ENCODE measurements at regions not wholly inside any gene's neighbourhood (a gene's known extent, or its start where the extent isn't known, plus 50 kb on each side); places are given as distances from the start of the nearest gene placed in this dataset.

- intact Hi-C loops (cut with DNase I) = no loop called here
- TF ChIP-seq CTCF (IDR thresholded peaks at IDR 0.05) = no peak
- no peak for TF ChIP-seq POLR2A (IDR thresholded peaks at IDR 0.05)
- Histone ChIP-seq H3K36me3 (no peaks in the 10 kb centered on the region), H3K9me3 (no peaks in the 10 kb centered on the region), H3K27me3 (no peaks in the 10 kb centered on the region), H3K4me3 (replicated peaks in 1 of 3) (no peak overlapping the region), H3K4me1 (peaks cover 13 to 15% of the 10 kb centered on the region in 2 donors), H3K27ac (no peak overlapping the region)
- WGBS, 2 donors = 56 to 62% methylated on average over 6 of the region's 6 CpGs
- DNase-seq = peak in 1 of 2 donors; percentile 1
Measured at GRCh38 chr10:44674536-44675386, 236.4 kb upstream of the TMEM72 start.

- no peak overlapping the region for H3K4me3 ChIP-seq (replicated peaks in 1 of 3)
- no peaks in the 10 kb centered on the region for H3K9me3 ChIP-seq
- no peaks in the 10 kb centered on the region for H3K27me3 ChIP-seq
- no peak for DNase-seq
- 87 to 92% methylated on average over 2 of the region's 2 CpGs for WGBS, 2 donors
- H3K27ac ChIP-seq = no peak overlapping the region
- TF ChIP-seq CTCF (IDR thresholded peaks at IDR 0.05) = no peak
- TF ChIP-seq POLR2A (IDR thresholded peaks at IDR 0.05) = no peak
- intact Hi-C loops (cut with DNase I) = no loop called here
- peaks cover 13 to 15% of the 10 kb centered on the region in 2 donors for H3K4me1 ChIP-seq
- H3K36me3 ChIP-seq = no peaks in the 10 kb centered on the region
Measured at GRCh38 chr10:44675387-44675874, 235.7 kb upstream of the TMEM72 start.

- no peak for TF ChIP-seq POLR2A (IDR thresholded peaks at IDR 0.05)
- Histone ChIP-seq H3K27ac (no peak overlapping the region), H3K9me3 (no peaks in the 10 kb centered on the region), H3K27me3 (no peaks in the 10 kb centered on the region), H3K4me3 (replicated peaks in 1 of 3) (no peak overlapping the region), H3K4me1 (no peaks in the 10 kb centered on the region), H3K36me3 (no peaks in the 10 kb centered on the region)
- intact Hi-C loops (cut with DNase I) = no loop called here
- no peak for DNase-seq
- 92 to 95% methylated on average over 6 of the region's 6 CpGs for WGBS, 2 donors
Measured at GRCh38 chr10:44680764-44681163, 230.4 kb upstream of the TMEM72 start.

- Histone ChIP-seq H3K36me3 (no peaks in the 10 kb centered on the region), H3K4me3 (replicated peaks in 1 of 3) (no peak overlapping the region), H3K9me3 (no peaks in the 10 kb centered on the region), H3K4me1 (no peaks in the 10 kb centered on the region), H3K27me3 (no peaks in the 10 kb centered on the region), H3K27ac (no peak overlapping the region)
- TF ChIP-seq POLR2A (IDR thresholded peaks at IDR 0.05) = no peak
- intact Hi-C loops (cut with DNase I) = no loop called here
- DNase-seq = no peak
- 79 to 88% methylated on average over 7 of the region's 7 CpGs for WGBS, 2 donors
Measured at GRCh38 chr10:44682507-44682906, 228.6 kb upstream of the TMEM72 start.

- TF ChIP-seq POLR2A (IDR thresholded peaks at IDR 0.05) (no peak), CTCF (IDR thresholded peaks at IDR 0.05) (no peak)
- Histone ChIP-seq H3K9me3 (no peaks in the 10 kb centered on the region), H3K4me3 (replicated peaks in 1 of 3) (no peak overlapping the region), H3K27ac (no peak overlapping the region), H3K4me1 (no peaks in the 10 kb centered on the region), H3K36me3 (no peaks in the 10 kb centered on the region), H3K27me3 (no peaks in the 10 kb centered on the region)
- 92 to 96% methylated on average over 2 of the region's 2 CpGs for WGBS, 2 donors
- intact Hi-C loops (cut with DNase I) = no loop called here
- no peak for DNase-seq
Measured at GRCh38 chr10:44684661-44685060, 226.5 kb upstream of the TMEM72 start.

- Histone ChIP-seq H3K4me3 (replicated peaks in 1 of 3) (no peak overlapping the region), H3K27ac (no peak overlapping the region), H3K36me3 (no peaks in the 10 kb centered on the region), H3K27me3 (no peaks in the 10 kb centered on the region), H3K4me1 (no peaks in the 10 kb centered on the region), H3K9me3 (no peaks in the 10 kb centered on the region)
- DNase-seq = no peak
- TF ChIP-seq POLR2A (IDR thresholded peaks at IDR 0.05) = no peak
- TF ChIP-seq CTCF (IDR thresholded peaks at IDR 0.05) = no peak
- intact Hi-C loops (cut with DNase I) = no loop called here
- WGBS, 2 donors = 74 to 83% methylated on average over 6 of the region's 6 CpGs
Measured at GRCh38 chr10:44685220-44685619, 225.9 kb upstream of the TMEM72 start.

All from thyroid gland (tissue), 4 donors.